ENCODE measurements at regions not wholly inside any gene's neighbourhood (a gene's known extent, or its start where the extent isn't known, plus 50 kb on each side); places are given as distances from the start of the nearest gene placed in this dataset.

GRCh38 chr14:42931308-42931707, 1324.6 kb downstream of the LRFN5 start:
- DNase-seq (ENCODE audit: extremely low spot score, insufficient read length, low read depth) (no peak), FAIRE-seq (no peak)

- FAIRE-seq (no peak), DNase-seq (ENCODE audit: extremely low spot score, insufficient read length, low read depth) (no peak)
These were observed 1323.3 kb downstream of the LRFN5 start for GRCh38 chr14:42929806-42930480.

- FAIRE-seq (no peak), DNase-seq (ENCODE audit: extremely low spot score, insufficient read length, low read depth) (no peak)
These were observed 1320.6 kb downstream of the LRFN5 start for GRCh38 chr14:42927313-42927712.

GRCh38 chr14:42921901-42922300, 1315.2 kb downstream of the LRFN5 start:
- DNase-seq (ENCODE audit: extremely low spot score, insufficient read length, low read depth) (no peak), FAIRE-seq (no peak)

GRCh38 chr14:42918615-42919014, 1311.9 kb downstream of the LRFN5 start:
- no peak for DNase-seq (ENCODE audit: extremely low spot score, insufficient read length, low read depth)

GRCh38 chr14:42911642-42912041, 1305.0 kb downstream of the LRFN5 start:
- no peak for DNase-seq (ENCODE audit: extremely low spot score, insufficient read length, low read depth)

More at GRCh38 chr14:42918615-42919014, 1311.9 kb downstream of the LRFN5 start:
- FAIRE-seq = no peak

GRCh38 chr14:42909659-42910058, 1303.0 kb downstream of the LRFN5 start:
- DNase-seq (ENCODE audit: extremely low spot score, insufficient read length, low read depth) = no peak
- FAIRE-seq = no peak

More at GRCh38 chr14:42911642-42912041, 1305.0 kb downstream of the LRFN5 start:
- FAIRE-seq = no peak

- DNase-seq (ENCODE audit: extremely low spot score, insufficient read length, low read depth) (no peak), FAIRE-seq (no peak)
These were observed 1286.5 kb downstream of the LRFN5 start for GRCh38 chr14:42893183-42893582.

- DNase-seq (ENCODE audit: extremely low spot score, insufficient read length, low read depth) (no peak), FAIRE-seq (no peak)
These were observed 1277.4 kb downstream of the LRFN5 start for GRCh38 chr14:42884100-42884499.

GRCh38 chr14:42877716-42878115, 1271.0 kb downstream of the LRFN5 start:
- no peak for FAIRE-seq
- DNase-seq (ENCODE audit: extremely low spot score, insufficient read length, low read depth) = no peak

- DNase-seq (ENCODE audit: extremely low spot score, insufficient read length, low read depth) (no peak), FAIRE-seq (no peak)
These were observed 1266.1 kb downstream of the LRFN5 start for GRCh38 chr14:42872786-42873185.

GRCh38 chr14:42869681-42870080, 1263.0 kb downstream of the LRFN5 start:
- FAIRE-seq (no peak), DNase-seq (ENCODE audit: extremely low spot score, insufficient read length, low read depth) (no peak)

- FAIRE-seq = no peak
- no peak for DNase-seq (ENCODE audit: extremely low spot score, insufficient read length, low read depth)
These were observed 1255.4 kb downstream of the LRFN5 start for GRCh38 chr14:42862114-42862513.

- DNase-seq (ENCODE audit: extremely low spot score, insufficient read length, low read depth) (no peak), FAIRE-seq (no peak)
These were observed 1253.7 kb downstream of the LRFN5 start for GRCh38 chr14:42860371-42860770.

- no peak for FAIRE-seq
- no peak for DNase-seq (ENCODE audit: extremely low spot score, insufficient read length, low read depth)
These were observed 1249.4 kb downstream of the LRFN5 start for GRCh38 chr14:42856106-42856505.

GRCh38 chr14:42855085-42855484, 1248.4 kb downstream of the LRFN5 start:
- FAIRE-seq = no peak

GRCh38 chr14:42854061-42854460, 1247.4 kb downstream of the LRFN5 start:
- FAIRE-seq (no peak), DNase-seq (ENCODE audit: extremely low spot score, insufficient read length, low read depth) (no peak)

More at GRCh38 chr14:42855085-42855484, 1248.4 kb downstream of the LRFN5 start:
- DNase-seq (ENCODE audit: extremely low spot score, insufficient read length, low read depth) = no peak

GRCh38 chr14:42848652-42849051, 1242.0 kb downstream of the LRFN5 start:
- DNase-seq (ENCODE audit: extremely low spot score, insufficient read length, low read depth) (no peak), FAIRE-seq (no peak)

GRCh38 chr14:42814817-42815216, 1208.1 kb downstream of the LRFN5 start:
- FAIRE-seq = no peak

GRCh38 chr14:42806909-42807315, 1200.2 kb downstream of the LRFN5 start:
- FAIRE-seq (no peak), DNase-seq (ENCODE audit: extremely low spot score, insufficient read length, low read depth) (no peak)

More at GRCh38 chr14:42814817-42815216, 1208.1 kb downstream of the LRFN5 start:
- no peak for DNase-seq (ENCODE audit: extremely low spot score, insufficient read length, low read depth)

- DNase-seq (ENCODE audit: extremely low spot score, insufficient read length, low read depth) = no peak
- FAIRE-seq = no peak
These were observed 1197.5 kb downstream of the LRFN5 start for GRCh38 chr14:42804141-42804540.

GRCh38 chr14:42802346-42802745, 1195.7 kb downstream of the LRFN5 start:
- no peak for FAIRE-seq
- no peak for DNase-seq (ENCODE audit: extremely low spot score, insufficient read length, low read depth)

All from GM18507 (cell line).